HEK293 (cell line): ENCODE measurements at regions not wholly inside any gene's neighbourhood (a gene's known extent, or its start where the extent isn't known, plus 50 kb on each side); places are given as distances from the start of the nearest gene placed in this dataset.

Source experiments
- BCL11A ChIP-seq: fragments of 450-650 bp; formaldehyde crosslinking; IDR thresholded peaks from 2 replicates; pipeline ENCODE4 v1.5.1; 2016; ENCODE audit warnings: low read depth, missing biosample characterization, missing genetic modification characterization
- KLF10 ChIP-seq: fragments of 450-650 bp; IDR thresholded peaks from 2 replicates; pipeline ENCODE4 v1.5.1; 2018; ENCODE audit warnings: missing biosample characterization, mild to moderate bottlenecking, missing genetic modification characterization
- RBAK ChIP-seq: fragments of 450-650 bp; formaldehyde crosslinking; IDR thresholded peaks from 2 replicates; pipeline ENCODE4 v1.5.1; 2016; ENCODE audit warnings: missing biosample characterization, missing genetic modification characterization
- YY1 ChIP-seq: fragments of 450-650 bp; formaldehyde crosslinking; IDR thresholded peaks from 2 replicates; pipeline ENCODE4 v1.5.1; 2018; ENCODE audit warnings: missing biosample characterization, missing genetic modification characterization
- ZNF133 ChIP-seq: fragments of 450-650 bp; formaldehyde crosslinking; IDR thresholded peaks from 2 replicates; pipeline ENCODE4 v1.5.1; 2016; ENCODE audit warnings: missing biosample characterization, missing genetic modification characterization
- ZNF174 ChIP-seq: fragments of 450-650 bp; formaldehyde crosslinking; IDR thresholded peaks from 2 replicates; pipeline ENCODE4 v1.5.0; 2017; ENCODE audit warnings: missing biosample characterization, mild to moderate bottlenecking, missing genetic modification characterization
- ZNF292 ChIP-seq: fragments of 450-650 bp; formaldehyde crosslinking; IDR thresholded peaks from 2 replicates; pipeline ENCODE4 v1.5.1; 2016; ENCODE audit warnings: low read depth, missing biosample characterization, missing genetic modification characterization, borderline replicate concordance
- ZNF335 ChIP-seq: fragments of 450-650 bp; formaldehyde crosslinking; conservative IDR thresholded peaks from 2 replicates; pipeline ENCODE4 v1.5.1; 2016; ENCODE audit warnings: missing biosample characterization, missing genetic modification characterization
- ZNF792 ChIP-seq: fragments of 450-650 bp; formaldehyde crosslinking; IDR thresholded peaks from 2 replicates; pipeline ENCODE4 v1.5.1; 2016; ENCODE audit warnings: missing biosample characterization, missing genetic modification characterization
- TF ChIP-seq, protein P1 (sequence below): fragments of 450-650 bp; formaldehyde crosslinking; IDR thresholded peaks from 2 replicates; pipeline ENCODE4 v1.5.1; 2016; ENCODE audit warnings: missing biosample characterization, missing genetic modification characterization
- TF ChIP-seq, protein P2 (sequence below): fragments of 450-650 bp; formaldehyde crosslinking; IDR thresholded peaks from 2 replicates; pipeline ENCODE4 v1.5.1; 2016; ENCODE audit warnings: missing biosample characterization, missing genetic modification characterization, low read depth
- TF ChIP-seq, protein P3 (sequence below): fragments of 450-650 bp; formaldehyde crosslinking; IDR thresholded peaks from 2 replicates; pipeline ENCODE4 v1.5.1; 2016; ENCODE audit warnings: missing biosample characterization, missing genetic modification characterization

DNA sequence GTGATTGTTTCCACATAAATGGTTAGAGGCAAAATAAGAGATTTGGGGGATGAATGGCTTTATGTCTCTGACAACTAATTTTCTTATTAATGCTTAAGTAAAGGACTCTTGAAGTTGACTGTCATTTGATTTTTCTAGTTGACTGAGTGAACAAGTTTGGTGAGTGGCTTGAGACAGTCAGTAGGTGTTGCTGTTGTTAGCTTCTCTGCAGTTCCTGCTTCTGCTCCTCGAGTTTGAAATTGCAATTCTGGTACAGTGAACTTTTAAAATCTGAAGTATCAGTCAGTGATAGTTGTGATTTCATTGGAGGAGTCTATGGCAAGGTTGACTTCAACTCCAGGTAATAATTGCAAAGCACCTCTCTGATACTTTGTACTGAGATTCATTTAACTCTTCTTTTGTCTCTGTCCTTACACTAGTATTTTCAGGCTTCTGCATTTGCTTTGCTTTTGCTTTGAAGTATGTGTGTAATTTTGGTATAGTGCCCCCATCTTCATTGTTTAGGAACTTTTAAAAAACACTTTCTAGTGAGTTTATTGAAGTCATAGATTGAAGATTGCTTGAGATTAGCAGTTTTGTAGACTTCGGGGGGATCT lies 415.5 kb downstream of the PCNX1 start:
- TF ChIP-seq YY1 (no peak), RBAK (tag by site-specific recombination) (no peak), ZNF174 (tag by site-specific recombination) (no peak), ZNF792 (no peak), ZNF335 (tag by site-specific recombination) (no peak), ZNF292 (tag by site-specific recombination) (no peak), BCL11A (no peak), ZNF133 (no peak), KLF10 (tag by site-specific recombination) (no peak)
- TF ChIP-seq, protein P1, sequence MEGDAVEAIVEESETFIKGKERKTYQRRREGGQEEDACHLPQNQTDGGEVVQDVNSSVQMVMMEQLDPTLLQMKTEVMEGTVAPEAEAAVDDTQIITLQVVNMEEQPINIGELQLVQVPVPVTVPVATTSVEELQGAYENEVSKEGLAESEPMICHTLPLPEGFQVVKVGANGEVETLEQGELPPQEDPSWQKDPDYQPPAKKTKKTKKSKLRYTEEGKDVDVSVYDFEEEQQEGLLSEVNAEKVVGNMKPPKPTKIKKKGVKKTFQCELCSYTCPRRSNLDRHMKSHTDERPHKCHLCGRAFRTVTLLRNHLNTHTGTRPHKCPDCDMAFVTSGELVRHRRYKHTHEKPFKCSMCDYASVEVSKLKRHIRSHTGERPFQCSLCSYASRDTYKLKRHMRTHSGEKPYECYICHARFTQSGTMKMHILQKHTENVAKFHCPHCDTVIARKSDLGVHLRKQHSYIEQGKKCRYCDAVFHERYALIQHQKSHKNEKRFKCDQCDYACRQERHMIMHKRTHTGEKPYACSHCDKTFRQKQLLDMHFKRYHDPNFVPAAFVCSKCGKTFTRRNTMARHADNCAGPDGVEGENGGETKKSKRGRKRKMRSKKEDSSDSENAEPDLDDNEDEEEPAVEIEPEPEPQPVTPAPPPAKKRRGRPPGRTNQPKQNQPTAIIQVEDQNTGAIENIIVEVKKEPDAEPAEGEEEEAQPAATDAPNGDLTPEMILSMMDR (tag by site-specific recombination): no peak
- TF ChIP-seq, protein P2, sequence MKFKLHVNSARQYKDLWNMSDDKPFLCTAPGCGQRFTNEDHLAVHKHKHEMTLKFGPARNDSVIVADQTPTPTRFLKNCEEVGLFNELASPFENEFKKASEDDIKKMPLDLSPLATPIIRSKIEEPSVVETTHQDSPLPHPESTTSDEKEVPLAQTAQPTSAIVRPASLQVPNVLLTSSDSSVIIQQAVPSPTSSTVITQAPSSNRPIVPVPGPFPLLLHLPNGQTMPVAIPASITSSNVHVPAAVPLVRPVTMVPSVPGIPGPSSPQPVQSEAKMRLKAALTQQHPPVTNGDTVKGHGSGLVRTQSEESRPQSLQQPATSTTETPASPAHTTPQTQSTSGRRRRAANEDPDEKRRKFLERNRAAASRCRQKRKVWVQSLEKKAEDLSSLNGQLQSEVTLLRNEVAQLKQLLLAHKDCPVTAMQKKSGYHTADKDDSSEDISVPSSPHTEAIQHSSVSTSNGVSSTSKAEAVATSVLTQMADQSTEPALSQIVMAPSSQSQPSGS (tag by site-specific recombination): no peak
- TF ChIP-seq, protein P3, sequence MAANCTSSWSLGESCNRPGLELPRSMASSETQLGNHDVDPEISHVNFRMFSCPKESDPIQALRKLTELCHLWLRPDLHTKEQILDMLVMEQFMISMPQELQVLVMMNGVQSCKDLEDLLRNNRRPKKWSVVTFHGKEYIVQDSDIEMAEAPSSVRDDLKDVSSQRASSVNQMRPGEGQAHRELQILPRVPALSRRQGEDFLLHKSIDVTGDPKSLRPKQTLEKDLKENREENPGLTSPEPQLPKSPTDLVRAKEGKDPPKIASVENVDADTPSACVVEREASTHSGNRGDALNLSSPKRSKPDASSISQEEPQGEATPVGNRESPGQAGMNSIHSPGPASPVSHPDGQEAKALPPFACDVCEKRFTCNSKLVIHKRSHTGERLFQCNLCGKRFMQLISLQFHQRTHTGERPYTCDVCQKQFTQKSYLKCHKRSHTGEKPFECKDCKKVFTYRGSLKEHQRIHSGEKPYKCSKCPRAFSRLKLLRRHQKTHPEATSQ: no peak
